Stimulated activated CD8-positive, alpha-beta memory T cell treated with anti-CD3 and anti-CD28 coated beads, Interleukin-12 subunit alpha, Interleukin-12 subunit beta, amount 100 ng/mL, for 24 hours (primary cell): ENCODE measurements at regions not wholly inside any gene's neighbourhood (a gene's known extent, or its start where the extent isn't known, plus 50 kb on each side); places are given as distances from the start of the nearest gene placed in this dataset.

Source experiments
- DNase-seq: peaks from one replicate; pipeline ENCODE4 v3.0.0-alpha.2; 2020; ENCODE audit errors: extremely low read depth

GRCh38 chr1:194342484-194343262 lies 1156.3 kb upstream of the B3GALT2 start:
- no peak for DNase-seq

- no peak for DNase-seq
Observed at GRCh38 chr1:194341587-194341986, 1155.2 kb upstream of the B3GALT2 start.

- no peak for DNase-seq
Observed at GRCh38 chr1:194339471-194339870, 1153.1 kb upstream of the B3GALT2 start.

- no peak for DNase-seq
Observed at GRCh38 chr1:194338241-194338948, 1152.0 kb upstream of the B3GALT2 start.

GRCh38 chr1:194333240-194333639 lies 1146.8 kb upstream of the B3GALT2 start:
- no peak for DNase-seq

- no peak for DNase-seq
Observed at GRCh38 chr1:194331758-194332157, 1145.3 kb upstream of the B3GALT2 start.

DNA sequence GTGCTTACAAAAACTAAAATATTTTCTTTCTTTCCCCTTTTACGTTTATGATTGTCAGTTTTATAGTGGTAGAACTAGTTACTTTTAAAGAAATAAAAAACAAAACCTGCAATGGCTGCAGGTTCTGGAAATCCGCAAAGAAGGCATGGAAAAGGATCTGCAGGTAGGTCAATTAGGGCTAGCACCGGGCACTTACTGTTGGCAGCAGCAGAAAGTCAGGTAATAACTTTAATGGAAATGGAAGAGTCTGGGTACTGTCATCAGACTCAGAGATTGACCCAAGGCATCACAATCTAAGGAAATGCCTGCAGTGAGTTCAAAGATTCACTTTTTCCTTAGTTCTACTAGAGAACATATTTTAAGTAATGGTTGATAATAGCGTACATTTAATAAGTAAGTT lies 1136.3 kb upstream of the B3GALT2 start:
- no peak for DNase-seq

GRCh38 chr1:194318790-194319280 lies 1132.4 kb upstream of the B3GALT2 start:
- DNase-seq, result no peak

- no peak for DNase-seq
Observed at GRCh38 chr1:194309697-194310096, 1123.3 kb upstream of the B3GALT2 start.

- DNase-seq, result no peak
Observed at GRCh38 chr1:194309269-194309668, 1122.9 kb upstream of the B3GALT2 start.

DNA sequence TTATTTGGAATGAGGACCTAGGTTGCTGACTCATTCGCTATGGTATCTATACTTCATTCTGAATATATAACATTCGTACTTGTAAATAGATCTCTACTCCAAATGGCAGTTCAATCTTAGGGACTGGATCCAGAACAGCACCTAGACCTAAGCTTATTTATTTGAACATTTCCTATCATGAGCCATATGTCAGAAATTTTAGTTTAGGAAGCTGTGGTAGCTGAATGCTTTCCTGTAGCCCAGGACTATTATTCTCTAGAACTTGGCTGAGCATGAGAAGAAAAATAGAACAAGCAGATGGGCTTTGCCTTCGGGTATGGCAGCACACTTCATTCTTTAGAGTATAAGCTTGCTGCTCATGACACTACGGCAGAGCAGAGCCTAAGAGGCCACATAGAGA lies 1114.4 kb upstream of the B3GALT2 start:
- DNase-seq, result no peak

GRCh38 chr1:194300340-194300739 lies 1113.9 kb upstream of the B3GALT2 start:
- no peak for DNase-seq

- DNase-seq, result no peak
Observed at GRCh38 chr1:194298007-194298598, 1111.7 kb upstream of the B3GALT2 start.

GRCh38 chr1:194297094-194297493 lies 1110.7 kb upstream of the B3GALT2 start:
- no peak for DNase-seq

DNA sequence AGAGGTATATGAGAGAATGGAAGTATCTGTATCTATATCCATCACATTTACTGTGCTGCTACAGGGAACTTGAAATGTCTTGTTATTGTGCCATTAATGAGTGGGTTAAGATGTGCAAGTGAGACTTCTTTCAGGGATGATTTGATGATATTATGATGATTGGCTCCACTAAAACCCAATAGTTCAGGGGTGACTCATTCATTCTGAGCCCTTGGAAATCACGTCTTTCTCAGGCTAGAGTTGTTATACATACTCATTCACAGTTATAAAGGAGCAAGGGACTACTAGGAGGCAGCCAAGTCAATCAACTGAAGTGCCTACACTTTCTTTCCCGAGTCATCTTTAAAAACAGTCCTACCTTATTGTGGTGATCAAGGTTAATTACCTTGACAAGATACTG lies 1109.8 kb upstream of the B3GALT2 start:
- no peak for DNase-seq

DNA sequence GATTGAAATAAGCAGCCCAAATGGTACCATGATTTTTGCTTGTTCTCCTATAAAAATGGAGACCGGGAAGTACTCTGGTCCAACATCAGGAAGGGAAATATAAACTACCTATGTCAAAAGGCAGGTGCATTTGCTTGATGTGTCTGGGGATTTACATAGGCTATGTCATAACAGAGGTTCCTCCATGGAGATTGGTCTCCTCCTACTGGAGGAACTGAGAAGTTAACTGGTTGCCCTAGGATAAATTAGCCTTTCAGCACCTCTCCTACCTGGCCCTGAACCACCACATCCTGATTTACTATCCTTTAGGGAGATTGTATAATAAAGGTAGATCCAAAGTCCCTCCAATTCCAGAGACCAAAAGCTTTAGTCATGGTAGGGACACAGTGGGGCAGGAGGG lies 1109.3 kb upstream of the B3GALT2 start:
- no peak for DNase-seq

GRCh38 chr1:194293851-194294405 lies 1107.5 kb upstream of the B3GALT2 start:
- no peak for DNase-seq

GRCh38 chr1:194292966-194293365 lies 1106.6 kb upstream of the B3GALT2 start:
- DNase-seq, result no peak

GRCh38 chr1:194289569-194290266 lies 1103.3 kb upstream of the B3GALT2 start:
- DNase-seq, result no peak

DNA sequence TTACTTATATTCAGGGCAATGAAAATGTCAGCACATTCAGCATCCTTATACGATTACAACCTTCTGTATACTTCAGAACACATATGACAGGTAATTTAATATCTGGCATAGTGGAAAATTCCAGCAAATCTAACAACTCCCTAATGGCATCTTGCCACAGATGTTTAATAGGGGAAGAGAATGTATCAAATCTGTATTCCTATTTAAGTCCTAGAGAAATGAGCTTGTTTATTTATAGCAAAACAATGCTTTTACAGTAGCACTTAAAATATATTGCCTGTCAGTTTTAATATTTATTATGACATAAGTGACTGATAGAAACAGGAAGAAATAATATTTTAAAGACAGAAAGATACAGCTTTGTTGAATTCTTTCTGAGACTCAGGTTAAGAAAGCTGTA lies 1101.8 kb upstream of the B3GALT2 start:
- no peak for DNase-seq

DNA sequence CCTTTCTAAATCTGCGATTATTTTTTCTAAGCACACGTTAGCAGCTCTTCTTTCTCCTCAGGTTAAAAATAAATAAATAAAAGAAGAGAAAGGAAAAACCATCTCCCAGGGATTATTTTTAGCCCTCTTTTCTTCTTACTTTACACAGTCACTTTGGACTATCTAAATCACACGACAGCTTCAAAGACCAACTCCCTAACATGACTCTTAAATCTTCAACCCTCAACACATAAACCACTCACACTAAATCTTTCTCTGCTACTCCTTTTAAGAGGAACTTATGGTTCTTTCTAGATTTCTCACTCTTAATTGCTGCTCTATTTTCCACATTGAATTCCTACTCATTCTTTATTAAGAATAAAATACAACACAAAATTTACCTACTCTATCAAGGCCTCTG lies 1095.0 kb upstream of the B3GALT2 start:
- DNase-seq, result no peak

- no peak for DNase-seq
Observed at GRCh38 chr1:194280463-194280862, 1094.0 kb upstream of the B3GALT2 start.
